ENCODE measurements at regions not wholly inside any gene's neighbourhood (a gene's known extent, or its start where the extent isn't known, plus 50 kb on each side); places are given as distances from the start of the nearest gene placed in this dataset.

DNA sequence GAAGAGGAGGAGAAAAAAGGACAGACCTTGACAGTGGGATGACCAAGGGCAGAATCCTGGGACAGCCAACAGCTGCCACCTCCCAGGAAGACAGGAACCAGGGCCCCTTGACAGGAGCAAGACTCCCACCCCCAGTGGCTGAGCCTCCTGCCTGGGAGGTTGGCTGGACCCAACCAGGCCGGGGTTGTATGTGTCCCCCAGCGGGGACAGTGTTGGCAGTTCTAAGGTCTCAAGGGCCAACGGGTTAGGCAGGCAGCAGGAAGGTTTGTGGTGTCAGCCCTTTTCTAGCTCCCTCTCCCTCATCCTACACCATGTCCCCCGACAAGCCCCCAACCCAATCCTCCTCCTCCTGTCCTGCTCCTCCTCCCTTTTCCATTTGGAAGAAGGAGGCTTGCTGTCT lies 126.2 kb downstream of the MRM1 start:
- TF ChIP-seq, protein P1, sequence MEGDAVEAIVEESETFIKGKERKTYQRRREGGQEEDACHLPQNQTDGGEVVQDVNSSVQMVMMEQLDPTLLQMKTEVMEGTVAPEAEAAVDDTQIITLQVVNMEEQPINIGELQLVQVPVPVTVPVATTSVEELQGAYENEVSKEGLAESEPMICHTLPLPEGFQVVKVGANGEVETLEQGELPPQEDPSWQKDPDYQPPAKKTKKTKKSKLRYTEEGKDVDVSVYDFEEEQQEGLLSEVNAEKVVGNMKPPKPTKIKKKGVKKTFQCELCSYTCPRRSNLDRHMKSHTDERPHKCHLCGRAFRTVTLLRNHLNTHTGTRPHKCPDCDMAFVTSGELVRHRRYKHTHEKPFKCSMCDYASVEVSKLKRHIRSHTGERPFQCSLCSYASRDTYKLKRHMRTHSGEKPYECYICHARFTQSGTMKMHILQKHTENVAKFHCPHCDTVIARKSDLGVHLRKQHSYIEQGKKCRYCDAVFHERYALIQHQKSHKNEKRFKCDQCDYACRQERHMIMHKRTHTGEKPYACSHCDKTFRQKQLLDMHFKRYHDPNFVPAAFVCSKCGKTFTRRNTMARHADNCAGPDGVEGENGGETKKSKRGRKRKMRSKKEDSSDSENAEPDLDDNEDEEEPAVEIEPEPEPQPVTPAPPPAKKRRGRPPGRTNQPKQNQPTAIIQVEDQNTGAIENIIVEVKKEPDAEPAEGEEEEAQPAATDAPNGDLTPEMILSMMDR (IDR thresholded peaks at IDR 0.05): no peak
- no peak for TF ChIP-seq POLR2A (IDR thresholded peaks at IDR 0.05)

Measured in thyroid gland (tissue), 4 donors.